Stimulated activated CD8-positive, alpha-beta memory T cell treated with anti-CD3 and anti-CD28 coated beads, Interleukin-4, amount 100 ng/mL, for 24 hours (primary cell): ENCODE measurements at regions not wholly inside any gene's neighbourhood (a gene's known extent, or its start where the extent isn't known, plus 50 kb on each side); places are given as distances from the start of the nearest gene placed in this dataset.
"Not testable (repeated sequence)": the region's sequence is repeated elsewhere in the genome, so short reads cannot be mapped to it uniquely, and the experiment has no call there.

Experiments used
- DNase-seq: peaks from one replicate; pipeline ENCODE4 v3.0.0-alpha.2; 2020; ENCODE audit warnings: low read depth

DNA sequence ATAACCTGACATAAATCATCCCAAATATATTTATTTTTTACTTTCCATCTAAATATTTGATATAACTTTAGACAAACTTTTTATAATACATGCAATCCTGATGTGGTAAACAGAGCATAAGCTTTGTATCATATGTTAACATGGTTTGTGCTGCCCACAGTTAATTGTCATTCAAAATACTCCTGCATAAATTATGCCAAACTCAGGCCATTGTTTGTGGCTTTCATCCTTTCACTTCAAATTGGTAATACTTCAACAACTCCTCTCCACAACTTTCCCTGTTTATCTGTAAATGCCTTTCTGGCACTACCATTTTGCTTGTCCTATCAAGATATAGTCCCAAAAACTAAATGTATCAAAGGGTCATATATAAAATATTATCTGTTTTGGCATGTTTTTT lies 586.7 kb downstream of the HINT1 start:
- no peak for DNase-seq

DNA sequence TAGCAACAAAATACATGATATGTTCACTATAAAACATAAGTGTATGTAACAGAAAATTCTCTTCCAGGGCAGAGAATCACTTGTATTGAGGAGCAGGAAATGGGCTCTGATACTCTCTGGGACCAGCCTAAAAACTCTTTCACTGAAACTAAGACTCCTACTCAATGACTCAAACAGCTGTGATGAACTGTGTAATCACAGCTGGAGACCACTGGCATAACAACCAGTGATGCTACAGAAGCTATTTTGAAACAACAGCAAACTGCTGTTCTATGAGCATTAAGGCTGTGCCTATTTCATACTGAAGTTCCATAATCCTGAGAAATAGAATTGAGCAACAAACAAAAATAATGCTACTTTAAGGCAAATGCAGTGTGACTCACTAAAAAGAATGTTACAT lies 594.0 kb downstream of the HINT1 start:
- DNase-seq: no peak

DNA sequence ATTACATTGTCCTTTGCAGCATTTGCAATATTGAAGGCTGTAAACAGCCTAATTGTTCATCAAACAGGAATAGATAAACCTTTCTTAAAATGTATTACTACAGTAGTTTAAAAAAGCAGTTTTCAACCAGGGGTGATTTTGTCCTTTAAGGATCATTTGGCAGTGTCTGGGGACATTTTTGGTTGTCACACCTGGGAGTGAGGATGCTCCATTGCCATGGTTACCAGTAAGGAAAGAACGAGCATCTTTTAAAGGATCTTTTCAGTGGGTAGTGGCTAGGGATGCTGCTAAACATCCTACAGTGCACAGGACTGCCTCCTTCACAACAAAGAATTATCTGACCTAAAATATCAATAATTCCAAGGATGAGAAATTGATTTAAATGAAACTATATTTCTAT lies 596.3 kb downstream of the HINT1 start:
- DNase-seq: no peak

DNA sequence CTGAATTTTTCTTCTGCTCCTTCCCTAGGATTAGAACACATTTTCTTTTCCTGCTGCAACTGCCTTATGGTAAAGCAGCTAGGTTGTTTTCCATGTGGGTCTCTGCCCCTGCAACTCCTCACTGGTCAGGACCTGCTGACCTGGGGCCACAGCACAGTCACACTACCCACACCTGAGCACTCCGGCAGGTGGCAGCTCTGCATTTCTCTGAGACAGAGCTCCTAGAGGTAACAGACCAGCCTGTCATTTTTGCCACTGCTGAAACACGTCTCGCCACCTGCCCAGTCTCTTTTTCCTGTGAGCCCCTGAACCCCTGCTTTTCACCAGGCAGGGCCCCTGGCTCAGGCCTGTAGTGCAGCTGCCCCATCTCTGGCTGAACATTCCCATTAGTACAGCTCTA lies 609.6 kb downstream of the HINT1 start:
- no peak for DNase-seq

DNA sequence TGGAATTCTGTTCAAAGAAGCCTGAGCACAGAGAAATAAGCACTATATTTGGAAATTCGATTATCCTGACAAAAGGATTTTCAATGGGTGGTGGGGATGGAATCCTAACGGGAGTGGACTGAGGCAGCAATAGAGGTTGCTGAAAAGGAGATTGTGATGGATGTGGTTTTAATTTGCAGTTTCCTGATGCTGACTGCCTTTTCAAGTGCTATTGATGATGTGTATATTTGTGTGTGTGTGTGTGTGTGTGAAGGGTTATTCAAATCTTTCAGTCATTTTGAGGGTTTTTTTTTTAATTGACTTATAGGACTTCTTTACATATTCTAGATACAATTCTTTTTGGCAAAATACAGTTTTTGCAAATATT lies 614.5 kb downstream of the HINT1 start:
- DNase-seq: no peak

DNA sequence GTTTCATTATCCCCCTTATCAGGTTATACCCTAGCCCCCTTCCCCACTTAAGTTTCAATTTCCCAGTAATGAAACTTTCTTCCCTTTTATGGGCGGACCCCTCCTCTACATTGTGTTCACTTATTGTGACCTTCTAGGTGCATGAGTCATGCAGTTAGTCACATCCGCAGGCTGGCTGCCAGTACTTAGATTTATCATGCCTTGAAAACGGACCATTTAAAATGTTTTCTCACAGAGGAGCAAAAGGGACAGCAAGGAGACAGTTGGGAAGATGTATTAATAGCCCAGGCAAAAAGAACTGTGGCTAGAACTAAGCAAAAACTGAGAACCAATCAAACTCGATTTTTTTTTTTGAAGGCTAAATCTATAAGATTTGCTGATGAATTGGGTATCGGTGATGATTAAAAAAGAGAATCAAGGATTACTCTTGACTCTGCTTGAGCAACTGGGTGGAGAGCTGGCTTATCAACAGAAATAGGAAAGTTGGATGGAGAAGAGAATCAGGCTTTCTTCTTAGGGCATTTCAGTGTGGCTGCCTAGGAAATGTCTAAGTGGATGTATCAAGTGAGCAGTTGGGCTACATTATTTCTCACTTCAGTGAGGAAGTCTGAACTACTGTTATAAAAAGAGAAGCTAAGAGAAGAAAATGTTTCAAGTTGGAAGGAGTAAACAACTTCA lies 615.0 kb downstream of the HINT1 start:
- DNase-seq: no peak

DNA sequence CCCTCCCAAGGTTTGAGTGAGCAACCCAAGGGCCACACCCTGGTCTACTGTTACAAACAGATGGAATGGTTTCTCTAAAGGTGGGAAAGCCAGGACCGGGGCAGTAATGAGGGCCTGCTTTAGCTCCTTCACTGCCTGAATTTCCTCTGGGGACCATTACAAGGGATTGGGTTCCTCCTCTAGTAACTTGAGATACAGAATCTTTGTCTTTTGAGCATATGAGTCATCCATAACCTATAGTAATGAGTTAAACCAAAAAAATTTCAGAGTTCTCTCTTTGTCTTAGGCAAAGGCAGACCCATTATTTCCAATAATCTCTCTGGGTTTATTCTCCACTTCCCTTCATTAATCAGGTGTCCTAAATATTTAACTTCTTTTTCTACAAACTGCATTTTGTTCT lies 618.8 kb downstream of the HINT1 start:
- DNase-seq: no peak

DNA sequence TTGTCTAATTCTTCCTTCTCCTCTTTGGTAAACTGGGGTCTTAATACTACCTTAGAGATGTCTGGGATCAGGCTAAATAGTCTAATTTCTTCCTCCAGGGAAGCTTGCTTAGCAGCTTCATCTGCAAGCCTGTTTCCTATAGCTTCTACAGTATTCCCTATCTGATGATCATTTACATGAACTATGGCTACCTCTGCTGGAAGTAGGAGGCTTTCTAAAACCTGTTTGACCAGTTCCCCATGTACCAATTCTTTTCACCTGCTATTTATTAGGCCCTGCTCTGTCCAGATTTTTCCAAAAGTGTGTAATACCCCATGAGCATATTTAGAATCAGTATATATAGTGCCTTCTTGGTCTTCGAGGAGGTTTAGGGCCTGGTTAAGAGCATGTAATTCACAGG lies 619.8 kb downstream of the HINT1 start:
- DNase-seq: no peak

DNA sequence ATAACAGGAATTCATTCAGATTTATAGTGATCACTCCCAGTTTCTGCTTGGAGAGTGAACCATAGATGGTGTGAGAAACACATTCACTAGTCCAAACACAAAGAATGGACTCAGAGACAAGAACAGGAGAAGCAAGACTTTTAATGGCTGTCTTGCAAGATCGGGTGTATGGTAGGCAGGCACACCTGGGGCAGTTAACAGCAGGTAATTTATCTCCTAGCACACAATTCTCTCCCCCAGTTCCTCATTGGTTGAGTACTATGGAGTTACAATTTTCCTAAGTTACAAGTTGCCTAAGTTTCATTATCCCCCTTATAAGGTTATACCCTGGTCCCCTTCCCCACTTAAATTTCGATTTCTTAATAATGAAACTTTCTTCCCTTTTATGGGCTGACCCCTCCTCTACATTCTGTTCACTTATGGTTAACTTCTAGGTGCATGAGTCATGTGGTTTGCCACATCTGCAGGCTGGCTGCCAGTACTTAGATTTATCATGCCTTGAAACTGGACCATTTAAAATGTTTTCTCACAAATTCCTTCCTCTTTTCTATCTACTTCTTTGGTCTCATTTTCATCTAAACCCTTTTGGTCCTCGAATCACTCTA lies 623.3 kb downstream of the HINT1 start:
- DNase-seq: no peak

DNA sequence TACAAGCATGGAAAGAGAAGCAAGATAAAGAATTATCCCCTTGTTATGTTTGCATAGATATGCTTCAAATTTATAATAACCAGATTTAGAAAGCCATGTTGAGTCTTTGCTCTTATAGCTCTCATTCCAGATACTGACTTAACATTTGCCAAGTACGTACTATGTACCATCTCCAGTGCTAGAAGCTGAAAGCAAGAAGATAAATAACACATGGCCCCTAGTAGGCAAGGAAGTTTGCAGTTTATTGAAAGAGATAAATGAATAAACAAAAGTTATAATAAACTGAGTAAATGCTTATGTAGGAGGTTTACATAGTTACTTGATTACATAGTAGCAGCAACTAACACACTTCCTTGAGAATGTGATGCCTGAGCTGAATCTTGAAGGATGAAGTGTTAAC lies 628.4 kb downstream of the HINT1 start:
- no peak for DNase-seq

DNA sequence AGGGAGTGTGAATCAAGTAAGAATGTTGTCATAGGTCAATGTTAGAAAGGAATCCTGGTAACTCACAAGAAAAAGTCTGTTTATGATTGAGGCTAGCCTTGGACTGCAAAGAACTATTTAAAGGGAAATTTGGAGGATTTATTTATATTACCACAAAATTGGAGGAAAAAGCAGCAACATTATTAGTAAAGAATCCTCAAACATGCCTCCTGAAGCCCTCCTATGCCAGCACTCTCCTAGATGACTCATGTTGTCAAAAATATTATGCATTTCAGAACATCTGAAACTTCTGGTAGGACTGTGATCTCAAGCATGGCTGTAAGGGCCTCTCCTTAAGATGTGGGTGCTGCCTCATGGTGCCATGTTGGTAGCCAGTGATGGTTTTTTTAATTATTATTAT lies 628.5 kb downstream of the CHSY3 start:
- no peak for DNase-seq

DNA sequence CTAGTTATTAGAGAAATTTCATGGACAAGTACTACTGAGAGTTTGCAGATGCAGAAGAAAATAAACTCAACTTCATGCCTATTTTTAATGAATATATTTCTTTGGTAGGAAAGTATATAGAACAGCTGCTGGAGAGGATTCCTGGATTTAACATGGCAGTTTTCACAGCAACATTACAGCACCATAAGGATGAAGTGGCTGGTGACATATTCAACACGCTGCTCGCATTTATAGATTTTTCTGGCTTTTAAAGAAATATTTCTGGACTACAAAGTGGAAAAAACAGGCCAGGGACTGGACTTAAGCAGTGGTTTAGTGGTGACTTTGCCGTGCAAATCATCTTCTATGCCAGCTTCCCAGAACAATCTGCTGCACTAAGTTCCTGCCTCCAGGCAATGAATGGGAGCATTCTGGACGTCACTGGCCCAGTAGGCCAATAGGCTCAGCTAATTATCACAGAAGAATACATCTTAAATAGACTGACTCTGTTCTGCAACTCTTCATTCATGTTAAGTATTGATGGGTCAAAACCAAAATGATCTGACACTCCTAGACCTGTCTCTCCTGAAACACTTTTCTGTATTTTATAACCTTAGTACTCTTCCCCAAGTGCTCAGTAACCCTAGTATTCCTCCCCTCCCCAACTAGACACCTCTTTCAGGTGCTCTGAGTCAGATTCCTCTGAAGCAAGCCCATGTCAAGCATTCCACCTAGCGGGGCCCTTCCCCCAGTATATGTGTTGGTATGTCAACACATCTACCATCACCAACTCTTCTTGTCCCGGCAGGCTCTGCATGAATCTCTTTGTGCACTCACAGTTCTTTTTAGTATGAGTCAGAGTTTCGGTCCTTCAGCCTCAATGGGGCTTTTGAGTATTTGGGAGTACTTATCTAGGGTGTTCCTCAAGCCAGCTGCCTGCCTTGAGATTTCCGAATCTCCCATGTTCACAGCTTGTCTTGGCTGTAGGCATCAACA lies 625.5 kb downstream of the CHSY3 start:
- no peak for DNase-seq

DNA sequence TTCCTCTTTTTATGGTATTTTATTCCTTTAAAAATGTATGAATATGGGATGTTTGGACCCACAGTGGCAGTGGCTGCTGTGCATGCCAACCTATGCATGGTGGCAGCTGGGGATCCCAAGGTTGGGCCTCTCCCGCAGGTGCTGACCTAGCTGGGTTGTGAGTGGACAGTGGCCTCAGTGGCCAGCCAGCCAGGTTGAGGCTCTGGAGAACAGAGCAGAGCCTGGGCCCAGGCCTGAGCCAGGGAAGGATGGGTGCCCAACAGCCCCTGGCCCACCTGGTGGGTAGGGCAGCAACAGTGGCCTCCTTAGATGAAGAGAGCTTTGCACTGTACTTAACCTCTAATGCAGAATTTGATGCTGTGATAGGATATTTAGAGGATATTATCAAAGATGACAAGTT lies 624.8 kb downstream of the CHSY3 start:
- DNase-seq: no peak

DNA sequence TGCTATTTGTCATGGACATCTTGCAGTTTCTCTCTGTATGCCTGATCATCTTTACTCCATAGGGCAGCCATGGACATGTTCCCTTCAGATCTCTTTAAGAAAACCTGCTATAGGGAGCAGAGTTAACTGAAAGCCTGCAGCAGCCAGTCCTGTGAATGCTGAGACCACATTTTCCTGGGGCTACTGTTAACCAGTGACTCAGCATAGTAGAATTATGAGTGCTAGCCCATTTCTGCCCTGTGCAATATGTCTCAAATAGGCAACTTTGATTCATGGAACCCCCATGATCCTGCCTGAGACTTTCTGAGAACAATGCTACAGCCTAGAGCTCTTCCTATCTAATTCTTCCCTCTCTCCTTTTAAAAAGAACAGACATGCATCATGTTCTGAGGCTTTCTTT lies 624.2 kb downstream of the CHSY3 start:
- no peak for DNase-seq

DNA sequence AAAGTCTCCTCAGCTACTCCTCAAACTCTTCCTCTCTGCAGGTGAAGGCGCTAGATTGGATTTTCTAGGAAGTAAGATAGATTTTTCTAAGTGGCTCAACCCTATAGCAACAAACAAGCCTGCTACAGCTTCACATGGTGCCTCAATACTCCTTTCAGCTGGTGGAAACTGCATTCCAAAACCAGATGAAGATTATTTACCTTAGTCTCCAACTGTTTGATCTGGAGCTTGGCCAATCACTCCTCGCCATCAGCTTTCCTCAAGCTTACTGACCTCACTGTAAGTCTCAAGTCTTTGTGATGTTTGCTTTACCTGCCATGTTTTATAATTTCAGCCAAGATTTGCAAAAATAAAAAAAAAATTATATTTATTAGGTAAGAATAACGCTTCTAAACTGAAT lies 622.4 kb downstream of the CHSY3 start:
- DNase-seq: no peak

DNA sequence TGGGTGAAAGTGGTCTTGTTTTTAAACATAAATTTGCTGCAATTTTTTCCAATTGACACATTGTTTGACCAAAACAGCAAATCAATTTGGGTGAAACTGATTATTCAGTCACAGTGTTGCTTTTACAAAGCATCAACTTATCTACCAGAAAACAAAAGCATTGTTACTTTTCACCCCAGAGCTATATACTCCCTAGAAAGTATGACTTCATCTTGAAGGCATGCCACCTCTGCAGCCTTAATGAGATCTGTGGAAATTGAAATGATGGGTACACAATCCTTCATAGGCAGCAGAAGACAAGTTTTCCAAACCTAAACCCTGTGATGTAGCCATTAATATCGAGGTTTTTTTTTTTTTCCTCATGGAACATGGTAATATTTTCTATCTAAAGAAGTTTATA lies 615.9 kb downstream of the CHSY3 start:
- DNase-seq: no peak

DNA sequence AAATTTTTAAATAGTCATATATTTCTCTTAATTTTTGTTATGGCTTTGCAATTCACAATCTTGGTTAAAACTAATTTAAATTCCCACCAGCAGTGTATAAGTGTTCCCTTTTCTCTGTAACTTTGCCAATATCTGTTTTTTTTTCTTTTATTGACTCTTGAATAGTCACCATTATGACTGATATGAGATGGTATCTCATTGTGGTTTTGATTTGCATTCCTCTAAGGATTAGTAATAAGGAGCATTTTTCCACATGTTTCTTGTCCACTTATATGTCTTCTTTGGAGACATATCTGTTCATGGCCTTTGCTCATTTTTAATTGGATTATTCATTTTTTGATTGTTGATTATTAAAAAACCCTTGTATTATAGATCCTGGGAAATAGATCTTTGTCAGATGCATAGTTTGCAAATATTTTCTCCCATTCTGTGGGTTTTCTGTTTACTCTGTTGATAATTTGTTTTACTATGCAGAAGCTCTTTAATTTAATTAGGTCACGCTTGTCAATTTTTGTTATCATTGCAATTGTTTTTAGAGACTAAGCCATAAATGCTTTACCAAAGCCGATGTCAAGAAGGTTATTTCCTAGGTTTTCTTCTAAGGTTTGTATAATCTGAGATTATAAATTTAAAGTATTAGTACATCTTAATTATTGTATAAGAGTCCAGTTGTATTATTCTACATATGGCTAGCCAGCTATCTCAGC lies 610.9 kb downstream of the CHSY3 start:
- no peak for DNase-seq

DNA sequence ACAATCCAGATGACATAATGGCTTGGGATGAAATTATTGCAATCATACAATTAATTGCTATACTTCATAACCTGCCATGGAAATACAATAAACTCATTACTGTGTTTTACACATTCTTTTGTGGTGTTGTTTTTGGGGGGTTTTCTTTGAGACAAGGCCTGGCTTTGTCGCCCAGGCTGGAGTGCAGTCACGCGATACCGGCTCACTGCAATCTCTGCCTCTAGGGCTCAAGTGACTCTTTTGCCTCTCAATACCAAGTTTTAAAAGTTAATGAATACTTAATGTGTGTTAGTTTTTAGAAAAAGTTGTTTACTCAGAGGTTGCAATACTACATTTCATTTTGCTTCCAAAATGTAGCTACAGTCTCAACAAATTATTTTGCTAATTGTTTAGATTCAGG lies 598.4 kb downstream of the CHSY3 start:
- no peak for DNase-seq

DNA sequence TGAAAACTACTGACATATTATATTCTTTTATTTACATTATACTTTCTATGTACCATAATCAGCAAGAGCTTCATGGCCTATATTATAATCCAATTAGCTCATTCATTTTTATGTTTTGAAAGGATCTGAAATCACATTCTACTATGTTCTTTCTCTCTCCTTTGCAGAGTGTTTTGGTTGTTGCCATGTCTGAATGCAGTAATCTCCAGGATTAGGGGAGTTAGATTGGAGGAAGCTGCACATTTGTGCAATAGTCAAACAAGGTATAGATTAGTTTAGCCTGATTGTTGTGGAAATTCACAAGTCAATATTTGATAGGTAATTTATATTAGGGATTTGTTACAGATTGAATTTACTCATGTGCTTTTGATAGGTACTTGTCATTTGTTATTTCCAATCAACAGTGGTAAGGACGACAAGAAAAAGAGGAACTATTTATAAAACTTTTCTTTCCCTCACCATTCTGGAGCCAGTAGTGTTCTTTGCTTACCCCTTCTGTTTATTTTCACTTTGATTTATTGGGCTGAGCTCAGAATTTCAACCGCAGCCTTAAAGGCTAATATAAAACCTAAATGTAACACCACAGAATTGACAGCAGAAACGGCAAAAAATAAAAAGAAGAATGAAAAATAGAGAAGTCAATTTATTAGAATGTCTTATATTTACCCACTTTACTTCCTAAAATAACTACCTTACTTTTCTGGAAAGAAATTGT lies 597.0 kb downstream of the CHSY3 start:
- no peak for DNase-seq

DNA sequence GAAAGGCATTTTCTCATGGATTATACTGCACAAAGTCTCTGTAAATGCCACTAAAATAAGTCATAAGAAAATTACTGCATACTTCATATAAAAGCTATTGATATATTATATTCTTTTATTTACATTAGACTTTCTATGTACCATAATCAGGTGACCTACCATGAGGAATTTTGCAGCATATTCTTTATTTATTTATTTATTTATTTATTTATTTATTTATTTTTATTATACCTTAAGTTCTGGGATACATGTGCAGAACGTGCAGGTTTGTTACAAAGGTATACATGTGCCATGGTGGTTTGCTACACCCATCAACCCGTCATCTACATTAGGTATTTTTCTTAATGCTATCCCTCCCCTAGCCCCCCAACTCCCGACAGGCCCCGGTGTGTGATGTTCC lies 596.2 kb downstream of the CHSY3 start:
- DNase-seq: not testable (repeated sequence)

DNA sequence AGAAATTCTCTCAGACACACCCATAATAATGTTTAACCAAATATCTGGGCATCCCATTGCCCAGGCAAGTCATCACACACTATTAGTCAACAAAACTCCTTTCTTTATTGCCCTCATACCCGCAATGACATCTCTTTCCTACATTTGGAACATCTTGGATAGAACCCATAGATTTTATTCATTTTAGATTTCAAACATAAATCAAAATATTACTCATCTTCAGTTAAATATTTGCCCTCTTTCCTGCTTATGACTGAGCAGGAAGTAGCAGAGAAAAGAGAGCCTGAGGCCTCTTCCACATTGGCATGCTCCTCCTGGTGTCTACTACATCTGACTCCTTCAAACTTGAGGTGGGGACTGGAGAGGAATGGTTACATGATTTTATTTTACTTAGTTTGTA lies 592.0 kb downstream of the CHSY3 start:
- no peak for DNase-seq

DNA sequence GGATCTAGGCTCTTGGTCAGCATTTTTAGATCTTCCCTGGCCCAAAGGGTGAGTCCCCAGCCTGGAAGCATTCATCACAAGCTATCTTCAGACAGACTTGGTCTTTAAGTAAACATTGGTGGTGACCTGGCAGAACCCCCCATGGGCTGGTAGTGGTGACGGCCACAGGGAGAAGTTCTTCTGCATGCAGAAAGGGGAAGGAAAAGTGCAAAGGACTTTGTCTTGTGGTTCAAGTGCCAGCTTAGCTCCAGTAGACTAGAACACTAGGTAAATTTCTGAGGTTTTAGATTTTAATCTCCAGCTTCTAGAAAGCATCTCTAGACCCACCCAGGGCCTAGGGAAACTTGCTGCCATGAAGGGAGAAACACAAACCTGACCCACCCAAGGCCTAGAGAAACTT lies 584.0 kb downstream of the CHSY3 start:
- no peak for DNase-seq
